Stomach (tissue), 8 donors: ENCODE measurements at regions not wholly inside any gene's neighbourhood (a gene's known extent, or its start where the extent isn't known, plus 50 kb on each side); places are given as distances from the start of the nearest gene placed in this dataset.
"Not testable (repeated sequence)": the region's sequence is repeated elsewhere in the genome, so short reads cannot be mapped to it uniquely, and the experiment has no call there.

Experiments
- DNase-seq, 2 donors: peaks; one replicate each; pipeline versions ENCODE4 v3.0.0 to v3.0.0-alpha.2; 2013 to 2019
- H3K27ac ChIP-seq, 5 donors: fragments of 200-600 bp in 4 of 5; sonication (generic) in 4 of 5; one replicate each; pipeline ENCODE4 v1.5.1; 2013 to 2019; ENCODE audit warnings: mild to moderate bottlenecking in 1 of 5, moderate library complexity in 1 of 5
- H3K27me3 ChIP-seq, 3 donors: fragments of 200-600 bp; sonication (generic); one replicate each; pipeline ENCODE4 v1.5.1; 2017 to 2019; ENCODE audit warnings: mixed run types in 1 of 3
- H3K36me3 ChIP-seq, 4 donors: fragments of 200-600 bp; sonication (generic); 1 replicate in 3 of 4; 2 replicates in 1 of 4; pipeline ENCODE4 v1.5.1; 2016 to 2019
- H3K4me1 ChIP-seq, 4 donors: fragments of 200-600 bp; sonication (generic); one replicate each; pipeline ENCODE4 v1.5.1; 2016 to 2019
- H3K4me3 ChIP-seq, 4 donors: fragments of 200-600 bp; sonication (generic) in 3 of 4; one replicate each; pipeline ENCODE4 v1.5.1; 2016 to 2019; ENCODE audit warnings: mild to moderate bottlenecking in 1 of 4
- H3K9me3 ChIP-seq, 4 donors: fragments of 200-600 bp; sonication (generic); one replicate each; pipeline ENCODE4 v1.5.1; 2016 to 2019
- CTCF ChIP-seq, 7 experiments: fragments of 450-650 bp in 4 of 7; fragments of 200-600 bp in 3 of 7; sonication (generic) in 3 of 7; IDR thresholded peaks; one replicate each; pipeline ENCODE4 v1.5.1; 2016 to 2019; ENCODE audit warnings: antibody characterized with exemption in 7 of 7, control low read depth in 2 of 7, mild to moderate bottlenecking in 1 of 7
- EP300 ChIP-seq: sonication (generic); formaldehyde crosslinking; IDR thresholded peaks from one replicate; pipeline ENCODE4 v1.6.1; 2017; ENCODE audit warnings: antibody characterized with exemption
- POLR2A ChIP-seq, 4 donors: fragments of 450-650 bp; IDR thresholded peaks; one replicate each; pipeline ENCODE4 v1.6.1; 2016; ENCODE audit warnings: antibody characterized with exemption in 4 of 4, control low read depth in 2 of 4, mild to moderate bottlenecking in 1 of 4, moderate library complexity in 1 of 4
- POLR2AphosphoS5 ChIP-seq, 3 donors: sonication (generic); formaldehyde crosslinking; IDR thresholded peaks; one replicate each; pipeline ENCODE4 v1.6.1; 2016; ENCODE audit warnings: antibody characterized with exemption in 3 of 3
- WGBS, 5 donors: extraction: QIAGEN DNeasy Blood & Tissue Kit in 3 of 5; methylation state at CpG; one replicate each; pipeline versions ENCODE4 v1.1.5 to v1.1.7; 2013 to 2018; 5-methylcytosine and 5-hydroxymethylcytosine counted together
- intact Hi-C: fragments of 100-400 bp; cut with DNase I; formaldehyde crosslinking; loops from one replicate; pipeline ENCODE4 v1.15.1; 2023; ENCODE audit warnings: low total_unique reads
- donor health status: healthy with polysubstance abuse.
- donor health status: Bipolar disorder and iron deficiency.
- donor health status: healthy.

GRCh38 chr5:39622281-39622680 is 197.5 kb upstream of the DAB2 start:
- TF ChIP-seq POLR2A (IDR thresholded peaks at IDR 0.05): no peak
- no peak for TF ChIP-seq EP300
- no peak for TF ChIP-seq CTCF (IDR thresholded peaks at IDR 0.05)
- no peak for TF ChIP-seq POLR2AphosphoS5 (IDR thresholded peaks at IDR 0.05)
- H3K27me3 ChIP-seq: no peaks in the 10 kb centered on the region
- H3K4me3 ChIP-seq: no peak overlapping the region
- DNase-seq: no peak
- WGBS, 5 donors: 86 to 91% (median 89%) methylated on average over 6 of the region's 6 CpGs
- H3K27ac ChIP-seq: no peak overlapping the region
- no peaks in the 10 kb centered on the region for H3K9me3 ChIP-seq
- no peaks in the 10 kb centered on the region for H3K4me1 ChIP-seq
- intact Hi-C loops: no loop called here
- H3K36me3 ChIP-seq: no peaks in the 10 kb centered on the region

GRCh38 chr5:39619168-39619818 is 194.5 kb upstream of the DAB2 start:
- Histone ChIP-seq H3K4me3 (no peak overlapping the region), H3K9me3 (no peaks in the 10 kb centered on the region), H3K36me3 (no peaks in the 10 kb centered on the region), H3K4me1 (no peaks in the 10 kb centered on the region), H3K27me3 (no peaks in the 10 kb centered on the region), H3K27ac (no peak overlapping the region)
- whole genome bisulfite sequencing, 5 donors: 56 to 76% (median 66%) methylated on average over 4 of the region's 4 CpGs
- peak in 1 of 2 donors; percentile 14 for DNase-seq
- intact Hi-C loops: no loop called here
- TF ChIP-seq CTCF (IDR thresholded peaks at IDR 0.05) (no peak), POLR2A (IDR thresholded peaks at IDR 0.05) (no peak), EP300 (no peak), POLR2AphosphoS5 (IDR thresholded peaks at IDR 0.05) (no peak)

GRCh38 chr5:39618391-39618790 is 193.6 kb upstream of the DAB2 start:
- WGBS, 5 donors: 90 to 95% (median 95%) methylated on average over 5 of the region's 5 CpGs
- intact Hi-C loops: no loop called here
- no peak for DNase-seq
- Histone ChIP-seq H3K9me3 (no peaks in the 10 kb centered on the region), H3K4me1 (no peaks in the 10 kb centered on the region), H3K4me3 (no peak overlapping the region), H3K27ac (no peak overlapping the region), H3K27me3 (no peaks in the 10 kb centered on the region), H3K36me3 (no peaks in the 10 kb centered on the region)
- TF ChIP-seq CTCF (IDR thresholded peaks at IDR 0.05) (no peak), POLR2A (IDR thresholded peaks at IDR 0.05) (no peak), EP300 (no peak), POLR2AphosphoS5 (IDR thresholded peaks at IDR 0.05) (no peak)

- TF ChIP-seq EP300 (no peak), POLR2AphosphoS5 (IDR thresholded peaks at IDR 0.05) (no peak), POLR2A (IDR thresholded peaks at IDR 0.05) (no peak), CTCF (IDR thresholded peaks at IDR 0.05) (no peak)
- Histone ChIP-seq H3K4me1 (no peaks in the 10 kb centered on the region), H3K4me3 (no peak overlapping the region), H3K36me3 (no peaks in the 10 kb centered on the region), H3K27ac (no peak overlapping the region), H3K27me3 (no peaks in the 10 kb centered on the region), H3K9me3 (no peaks in the 10 kb centered on the region)
- intact Hi-C loops: no loop called here
- 19 to 36% (median 25%) methylated on average over 1 of the region's 1 CpG for WGBS, 5 donors
- DNase-seq: peak in 1 of 2 donors; percentile 8
These were observed 191.4 kb upstream of the DAB2 start for GRCh38 chr5:39616131-39616530.

GRCh38 chr5:39611076-39611475 is 186.3 kb upstream of the DAB2 start:
- H3K27ac ChIP-seq, H3K4me1 ChIP-seq, H3K9me3 ChIP-seq, intact Hi-C loops, DNase-seq, H3K27me3 ChIP-seq, H3K4me3 ChIP-seq, H3K36me3 ChIP-seq: not testable (repeated sequence)
- 90 to 96% (median 94%) methylated on average over 11 of the region's 11 CpGs for WGBS, 5 donors
